ENCODE measurements at regions not wholly inside any gene's neighbourhood (a gene's known extent, or its start where the extent isn't known, plus 50 kb on each side); places are given as distances from the start of the nearest gene placed in this dataset.

GRCh38 chr5:93886098-93886806, 144.9 kb upstream of the POU5F2 start:
- H3K4me3 ChIP-seq: no peak overlapping the region
- H3K9ac ChIP-seq (ENCODE audit: control insufficient read depth, insufficient read depth, low read length): no peak overlapping the region
- in situ Hi-C loops (cut with MboI): no loop called here
- no peaks in the 10 kb centered on the region for H3K79me2 ChIP-seq (ENCODE audit: control insufficient read depth, insufficient read depth, low read length)
- H3K27me3 ChIP-seq (replicated peaks in 1 of 2; ENCODE audit: control insufficient read depth in 2 of 2, insufficient read depth in 2 of 2, low read length in 1 of 2): no peaks in the 10 kb centered on the region
- H3K4me1 ChIP-seq (ENCODE audit: control insufficient read depth, insufficient read depth, low read length): no peaks in the 10 kb centered on the region
- H4K20me1 ChIP-seq (ENCODE audit: control insufficient read depth, insufficient read depth): no peaks in the 10 kb centered on the region
- TF ChIP-seq TCF7 (IDR thresholded peaks at IDR 0.05; ENCODE audit: borderline replicate concordance) (no peak), ZNF207 (IDR thresholded peaks at IDR 0.05; ENCODE audit: borderline replicate concordance) (no peak), CHD4 (IDR thresholded peaks at IDR 0.05) (no peak), SMAD5 (IDR thresholded peaks at IDR 0.05; ENCODE audit: low read depth) (no peak), MYC (IDR thresholded peaks at IDR 0.05; ENCODE audit: insufficient read depth, insufficient read length, insufficient replicate concordance, low read length, severe bottlenecking) (no peak), ZBTB33 (IDR thresholded peaks at IDR 0.05) (no peak), POLR2A (IDR thresholded peaks at IDR 0.05; ENCODE audit: low read depth, low read length) (no peak), WRNIP1 (IDR thresholded peaks at IDR 0.05; ENCODE audit: borderline replicate concordance, low read depth, low read length) (no peak), EED (IDR thresholded peaks at IDR 0.05; ENCODE audit: low read depth) (no peak), SMAD1 (IDR thresholded peaks at IDR 0.05; ENCODE audit: low read depth, partially characterized antibody) (no peak), GABPA (IDR thresholded peaks at IDR 0.05; ENCODE audit: low read depth) (no peak), ATF3 (IDR thresholded peaks at IDR 0.05; ENCODE audit: borderline replicate concordance, extremely low read depth, low read depth, low read length) (no peak), SUPT20H (IDR thresholded peaks at IDR 0.05; ENCODE audit: borderline replicate concordance, control insufficient read depth, low read depth, low read length) (no peak), CHD1 (IDR thresholded peaks at IDR 0.05; ENCODE audit: low read depth, low read length) (no peak), NFXL1 (IDR thresholded peaks at IDR 0.05; ENCODE audit: borderline replicate concordance) (no peak), HDAC2 (IDR thresholded peaks at IDR 0.05) (no peak), E2F8 (IDR thresholded peaks at IDR 0.05; ENCODE audit: low read depth, partially characterized antibody) (no peak), RAD51 (IDR thresholded peaks at IDR 0.05) (no peak), PKNOX1 (IDR thresholded peaks at IDR 0.05) (no peak), KAT2A (conservative IDR thresholded peaks at IDR 0.05; ENCODE audit: control insufficient read depth, low read depth, low read length) (no peak)
- no peak for ATAC-seq
- WGBS (ENCODE audit: insufficient coverage, insufficient replicate concordance, low lambda C conversion rate, missing lambda C conversion rate): 99% methylated on average over 7 of the region's 7 CpGs
- no peak overlapping the region for H2AFZ ChIP-seq (ENCODE audit: control insufficient read depth, low read depth, low read length)
- no TSS peak for BruUV-seq (replicated peaks)
- ChIA-PET POLR2A (no interaction called here), SMC1A (ENCODE audit: uncharacterized antibody, unreplicated experiment) (interaction anchor here (1.4 to 1.9 kb wide), 2 partner anchors 8 to 85 kb away, joined by 4 to 11 read pairs; no protein-coding TSS in a partner anchor), CTCF (interaction anchor here (0.6 to 2.3 kb wide), 6 partner anchors 8 to 86 kb away, joined by 3 to 12 read pairs (median 4); no protein-coding TSS in a partner anchor), RAD21 (ENCODE audit: unreplicated experiment) (no interaction called here)
- no peak overlapping the region for H3K4me2 ChIP-seq (ENCODE audit: control insufficient read depth, insufficient read depth)
- FAIRE-seq: no peak
- H3K27ac ChIP-seq (ENCODE audit: control insufficient read depth, insufficient read depth): no peak overlapping the region
- no peaks in the 10 kb centered on the region for H3K36me3 ChIP-seq (ENCODE audit: control insufficient read depth in 2 of 2, insufficient read depth in 2 of 2, low read length in 1 of 2)
- H3K9me3 ChIP-seq (replicated peaks; ENCODE audit: control insufficient read depth, insufficient read depth, low read length): no peaks in the 10 kb centered on the region
- no peak for DNase-seq (ENCODE audit: low read depth, low spot score)
- intact Hi-C loops (cut with micrococcal nuclease; ENCODE audit: unreplicated experiment): no loop called here

Measured in GM12878 (cell line).